Left ventricle myocardium inferior (tissue), 1 donor: ENCODE measurements at regions not wholly inside any gene's neighbourhood (a gene's known extent, or its start where the extent isn't known, plus 50 kb on each side); places are given as distances from the start of the nearest gene placed in this dataset.

Experiments
- DNase-seq: peaks from one replicate; pipeline ENCODE4 v3.0.0-alpha.2; 2020
- H3K27ac ChIP-seq: fragments of 200-600 bp; replicated peaks from 2 replicates; pipeline ENCODE4 v1.8.0; 2021
- H3K27me3 ChIP-seq: fragments of 200-600 bp; 2 replicates; pipeline ENCODE4 v1.8.0; 2021; ENCODE audit warnings: low read depth
- H3K36me3 ChIP-seq: fragments of 200-600 bp; 2 replicates; pipeline ENCODE4 v1.8.0; 2021
- H3K4me1 ChIP-seq: fragments of 200-600 bp; 2 replicates; pipeline ENCODE4 v1.8.0; 2021
- H3K4me3 ChIP-seq: fragments of 200-600 bp; 2 replicates; pipeline ENCODE4 v1.8.0; 2021; ENCODE audit warnings: mild to moderate bottlenecking, moderate library complexity
- H3K9me3 ChIP-seq: fragments of 200-600 bp; replicated peaks from 2 replicates; pipeline ENCODE4 v1.8.0; 2021
- intact Hi-C: fragments of 100-400 bp; cut with micrococcal nuclease; formaldehyde crosslinking; loops from one replicate; pipeline ENCODE4 v1.11.0; 2022
- TF ChIP-seq, protein P1 (sequence below): fragments of 200-600 bp; IDR thresholded peaks from 2 replicates; pipeline ENCODE4 v1.8.0; 2021; ENCODE audit warnings: antibody characterized with exemption, mild to moderate bottlenecking, borderline replicate concordance
- donor health status: DM: no; HTN: yes; CAD: no; lungs with severe emphysema.

- TF ChIP-seq, protein P1, sequence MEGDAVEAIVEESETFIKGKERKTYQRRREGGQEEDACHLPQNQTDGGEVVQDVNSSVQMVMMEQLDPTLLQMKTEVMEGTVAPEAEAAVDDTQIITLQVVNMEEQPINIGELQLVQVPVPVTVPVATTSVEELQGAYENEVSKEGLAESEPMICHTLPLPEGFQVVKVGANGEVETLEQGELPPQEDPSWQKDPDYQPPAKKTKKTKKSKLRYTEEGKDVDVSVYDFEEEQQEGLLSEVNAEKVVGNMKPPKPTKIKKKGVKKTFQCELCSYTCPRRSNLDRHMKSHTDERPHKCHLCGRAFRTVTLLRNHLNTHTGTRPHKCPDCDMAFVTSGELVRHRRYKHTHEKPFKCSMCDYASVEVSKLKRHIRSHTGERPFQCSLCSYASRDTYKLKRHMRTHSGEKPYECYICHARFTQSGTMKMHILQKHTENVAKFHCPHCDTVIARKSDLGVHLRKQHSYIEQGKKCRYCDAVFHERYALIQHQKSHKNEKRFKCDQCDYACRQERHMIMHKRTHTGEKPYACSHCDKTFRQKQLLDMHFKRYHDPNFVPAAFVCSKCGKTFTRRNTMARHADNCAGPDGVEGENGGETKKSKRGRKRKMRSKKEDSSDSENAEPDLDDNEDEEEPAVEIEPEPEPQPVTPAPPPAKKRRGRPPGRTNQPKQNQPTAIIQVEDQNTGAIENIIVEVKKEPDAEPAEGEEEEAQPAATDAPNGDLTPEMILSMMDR, result no peak
- H3K4me3 ChIP-seq, result no peak overlapping the region
- no peak overlapping the region for H3K27ac ChIP-seq
- H3K36me3 ChIP-seq, result no peaks in the 10 kb centered on the region
- no peaks in the 10 kb centered on the region for H3K4me1 ChIP-seq
- DNase-seq, result no peak
- intact Hi-C loops, result no loop called here
- H3K9me3 ChIP-seq, result no peaks in the 10 kb centered on the region
- no peaks in the 10 kb centered on the region for H3K27me3 ChIP-seq
These were observed 50.7 kb upstream of the MAOA start for GRCh38 chrX:43605351-43605750.
